ENCODE measurements at regions not wholly inside any gene's neighbourhood (a gene's known extent, or its start where the extent isn't known, plus 50 kb on each side); places are given as distances from the start of the nearest gene placed in this dataset.

- DNase-seq = no peak
- no peaks in the 10 kb centered on the region for H3K27me3 Mint-ChIP-seq
- POLR2A ChIA-PET (ENCODE audit: partially characterized antibody) = no interaction called here
Observed at GRCh38 chrX:39755143-39756032, 342.4 kb downstream of the BCOR start.

GRCh38 chrX:39756086-39756883, 341.5 kb downstream of the BCOR start:
- intact Hi-C loops (cut with micrococcal nuclease) = no loop called here
- ChIA-PET CTCF (ENCODE audit: partially characterized antibody) (no interaction called here), POLR2A (ENCODE audit: partially characterized antibody) (no interaction called here)
- no peak overlapping the region for H3K27ac ChIP-seq (ENCODE audit: low read depth, low read length)
- Mint-ChIP-seq H3K27me3 (no peaks in the 10 kb centered on the region), H3K4me3 (no peak overlapping the region), H3K9me3 (no peaks in the 10 kb centered on the region), H3K4me1 (peaks cover 0 to 4% (median 2%) of the 10 kb centered on the region in 4 donors), H3K36me3 (no peaks in the 10 kb centered on the region), H3K27ac (no peak overlapping the region)
- no peak for DNase-seq
- H3K4me3 ChIP-seq (ENCODE audit: low read length in 2 of 2) = no peak overlapping the region
- no peaks in the 10 kb centered on the region for H3K4me1 ChIP-seq (ENCODE audit: insufficient read depth, low read length)
- H3K27me3 ChIP-seq (ENCODE audit: insufficient read depth, low read length) = no peaks in the 10 kb centered on the region
- H3K36me3 ChIP-seq (ENCODE audit: insufficient read depth, low read length) = no peaks in the 10 kb centered on the region
- no peaks in the 10 kb centered on the region for H3K9me3 ChIP-seq (ENCODE audit: control insufficient read depth in 1 of 2, low read length in 2 of 2)

More at GRCh38 chrX:39755143-39756032, 342.4 kb downstream of the BCOR start:
- H3K4me3 ChIP-seq (ENCODE audit: low read length in 2 of 2) = no peak overlapping the region
- H3K27me3 ChIP-seq (ENCODE audit: insufficient read depth, low read length) = no peaks in the 10 kb centered on the region
- Mint-ChIP-seq H3K4me1 (peaks cover 0 to 3% (median 0%) of the 10 kb centered on the region in 4 donors), H3K9me3 (no peaks in the 10 kb centered on the region), H3K27ac (no peak overlapping the region), H3K4me3 (no peak overlapping the region), H3K36me3 (no peaks in the 10 kb centered on the region)
- CTCF ChIA-PET (ENCODE audit: partially characterized antibody) = no interaction called here
- no peaks in the 10 kb centered on the region for H3K9me3 ChIP-seq (ENCODE audit: control insufficient read depth in 1 of 2, low read length in 2 of 2)
- H3K4me1 ChIP-seq (ENCODE audit: insufficient read depth, low read length) = no peaks in the 10 kb centered on the region
- H3K27ac ChIP-seq (ENCODE audit: low read depth, low read length) = no peak overlapping the region
- intact Hi-C loops (cut with micrococcal nuclease) = no loop called here
- no peaks in the 10 kb centered on the region for H3K36me3 ChIP-seq (ENCODE audit: insufficient read depth, low read length)

- Mint-ChIP-seq H3K4me1 (peaks cover 0 to 4% (median 2%) of the 10 kb centered on the region in 4 donors), H3K9me3 (no peaks in the 10 kb centered on the region), H3K36me3 (no peaks in the 10 kb centered on the region), H3K4me3 (no peak overlapping the region), H3K27me3 (no peaks in the 10 kb centered on the region), H3K27ac (peak overlapping the region in 1 of 7 donors; percentile 57)
- Histone ChIP-seq H3K4me1 (ENCODE audit: insufficient read depth, low read length) (no peaks in the 10 kb centered on the region), H3K27me3 (ENCODE audit: insufficient read depth, low read length) (no peaks in the 10 kb centered on the region), H3K4me3 (ENCODE audit: low read length in 2 of 2) (no peak overlapping the region), H3K27ac (ENCODE audit: low read depth, low read length) (no peak overlapping the region), H3K9me3 (ENCODE audit: control insufficient read depth in 1 of 2, low read length in 2 of 2) (no peaks in the 10 kb centered on the region), H3K36me3 (ENCODE audit: insufficient read depth, low read length) (no peaks in the 10 kb centered on the region)
- intact Hi-C loops (cut with micrococcal nuclease) = no loop called here
- DNase-seq = no peak
- CTCF ChIA-PET (ENCODE audit: partially characterized antibody) = interaction anchor here (1.3 kb wide), 1 partner anchor 786 kb away, joined by 3 read pairs; no protein-coding TSS in a partner anchor
- POLR2A ChIA-PET (ENCODE audit: partially characterized antibody) = interaction anchor here (1.3 kb wide), 1 partner anchor 419 kb away, joined by 3 read pairs; no protein-coding TSS in a partner anchor
Observed at GRCh38 chrX:39757971-39758370, 339.8 kb downstream of the BCOR start.

- H3K36me3 ChIP-seq (ENCODE audit: insufficient read depth, low read length) = no peaks in the 10 kb centered on the region
- no peak overlapping the region for H3K4me3 Mint-ChIP-seq
- H3K27ac Mint-ChIP-seq = no peak overlapping the region
- ChIA-PET POLR2A (ENCODE audit: partially characterized antibody) (interaction anchor here (1.3 kb wide), 1 partner anchor 418 kb away, joined by 3 read pairs; no protein-coding TSS in a partner anchor), CTCF (ENCODE audit: partially characterized antibody) (interaction anchor here (1.3 kb wide), 1 partner anchor 785 kb away, joined by 3 read pairs; no protein-coding TSS in a partner anchor)
- H3K36me3 Mint-ChIP-seq = no peaks in the 10 kb centered on the region
- H3K4me3 ChIP-seq (ENCODE audit: low read length in 2 of 2) = no peak overlapping the region
- no peak overlapping the region for H3K27ac ChIP-seq (ENCODE audit: low read depth, low read length)
- intact Hi-C loops (cut with micrococcal nuclease) = no loop called here
- H3K4me1 Mint-ChIP-seq = peaks cover 0 to 4% (median 2%) of the 10 kb centered on the region in 4 donors
- no peaks in the 10 kb centered on the region for H3K9me3 ChIP-seq (ENCODE audit: control insufficient read depth in 1 of 2, low read length in 2 of 2)
- H3K27me3 ChIP-seq (ENCODE audit: insufficient read depth, low read length) = no peaks in the 10 kb centered on the region
- no peaks in the 10 kb centered on the region for H3K27me3 Mint-ChIP-seq
- no peak for DNase-seq
- no peaks in the 10 kb centered on the region for H3K4me1 ChIP-seq (ENCODE audit: insufficient read depth, low read length)
- H3K9me3 Mint-ChIP-seq = no peaks in the 10 kb centered on the region
Observed at GRCh38 chrX:39758791-39759525, 338.8 kb downstream of the BCOR start.

GRCh38 chrX:39759526-39760224, 338.1 kb downstream of the BCOR start:
- no peaks in the 10 kb centered on the region for H3K27me3 ChIP-seq (ENCODE audit: insufficient read depth, low read length)
- Mint-ChIP-seq H3K36me3 (no peaks in the 10 kb centered on the region), H3K4me1 (peaks cover 0 to 4% (median 2%) of the 10 kb centered on the region in 4 donors), H3K27ac (no peak overlapping the region), H3K4me3 (no peak overlapping the region), H3K9me3 (no peaks in the 10 kb centered on the region), H3K27me3 (no peaks in the 10 kb centered on the region)
- H3K9me3 ChIP-seq (ENCODE audit: control insufficient read depth in 1 of 2, low read length in 2 of 2) = no peaks in the 10 kb centered on the region
- DNase-seq = no peak
- no peaks in the 10 kb centered on the region for H3K36me3 ChIP-seq (ENCODE audit: insufficient read depth, low read length)
- ChIA-PET POLR2A (ENCODE audit: partially characterized antibody) (no interaction called here), CTCF (ENCODE audit: partially characterized antibody) (no interaction called here)
- no peak overlapping the region for H3K4me3 ChIP-seq (ENCODE audit: low read length in 2 of 2)
- intact Hi-C loops (cut with micrococcal nuclease) = no loop called here
- no peaks in the 10 kb centered on the region for H3K4me1 ChIP-seq (ENCODE audit: insufficient read depth, low read length)
- no peak overlapping the region for H3K27ac ChIP-seq (ENCODE audit: low read depth, low read length)

- CTCF ChIA-PET (ENCODE audit: partially characterized antibody) = no interaction called here
- no peak for DNase-seq
- no peaks in the 10 kb centered on the region for H3K36me3 ChIP-seq (ENCODE audit: insufficient read depth, low read length)
- intact Hi-C loops (cut with micrococcal nuclease) = no loop called here
- POLR2A ChIA-PET (ENCODE audit: partially characterized antibody) = no interaction called here
- H3K27me3 Mint-ChIP-seq = no peaks in the 10 kb centered on the region
- no peak overlapping the region for H3K27ac ChIP-seq (ENCODE audit: low read depth, low read length)
- no peak overlapping the region for H3K4me3 ChIP-seq (ENCODE audit: low read length in 2 of 2)
- H3K27ac Mint-ChIP-seq = peak overlapping the region in 4 of 7 donors; percentile 4 to 79 (median 48)
- H3K4me1 ChIP-seq (ENCODE audit: insufficient read depth, low read length) = peaks cover 7% of the 10 kb centered on the region
- H3K4me3 Mint-ChIP-seq = no peak overlapping the region
- no peaks in the 10 kb centered on the region for H3K9me3 Mint-ChIP-seq
- no peaks in the 10 kb centered on the region for H3K36me3 Mint-ChIP-seq
- H3K9me3 ChIP-seq (ENCODE audit: control insufficient read depth in 1 of 2, low read length in 2 of 2) = no peaks in the 10 kb centered on the region
- H3K27me3 ChIP-seq (ENCODE audit: insufficient read depth, low read length) = no peaks in the 10 kb centered on the region
- H3K4me1 Mint-ChIP-seq = peaks cover 5 to 12% (median 8%) of the 10 kb centered on the region in 4 donors
Observed at GRCh38 chrX:39760930-39761329, 336.8 kb downstream of the BCOR start.

Data from CD4-positive, alpha-beta memory T cell (primary cell).